ENCODE measurements at regions not wholly inside any gene's neighbourhood (a gene's known extent, or its start where the extent isn't known, plus 50 kb on each side); places are given as distances from the start of the nearest gene placed in this dataset.

DNA sequence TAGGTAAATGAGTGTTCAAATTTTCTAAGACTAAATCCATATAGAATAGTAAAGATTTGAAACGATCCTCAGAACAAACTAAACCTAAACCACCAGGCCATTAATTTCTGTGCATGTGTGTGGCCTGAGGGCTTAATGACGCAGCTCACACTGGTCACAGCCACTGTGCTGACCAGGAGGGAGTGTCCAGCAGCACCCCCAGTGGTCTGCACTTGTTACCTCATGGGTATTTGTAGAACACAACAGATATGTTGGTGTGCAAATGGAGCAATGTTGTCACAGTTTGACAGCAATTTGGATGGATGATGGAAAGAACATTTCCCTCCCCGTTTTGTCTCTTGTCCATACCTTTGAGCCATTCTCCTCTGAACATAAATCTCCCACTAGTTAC is 122.4 kb upstream of the EXOC2 start:
- TF ChIP-seq, protein P1, sequence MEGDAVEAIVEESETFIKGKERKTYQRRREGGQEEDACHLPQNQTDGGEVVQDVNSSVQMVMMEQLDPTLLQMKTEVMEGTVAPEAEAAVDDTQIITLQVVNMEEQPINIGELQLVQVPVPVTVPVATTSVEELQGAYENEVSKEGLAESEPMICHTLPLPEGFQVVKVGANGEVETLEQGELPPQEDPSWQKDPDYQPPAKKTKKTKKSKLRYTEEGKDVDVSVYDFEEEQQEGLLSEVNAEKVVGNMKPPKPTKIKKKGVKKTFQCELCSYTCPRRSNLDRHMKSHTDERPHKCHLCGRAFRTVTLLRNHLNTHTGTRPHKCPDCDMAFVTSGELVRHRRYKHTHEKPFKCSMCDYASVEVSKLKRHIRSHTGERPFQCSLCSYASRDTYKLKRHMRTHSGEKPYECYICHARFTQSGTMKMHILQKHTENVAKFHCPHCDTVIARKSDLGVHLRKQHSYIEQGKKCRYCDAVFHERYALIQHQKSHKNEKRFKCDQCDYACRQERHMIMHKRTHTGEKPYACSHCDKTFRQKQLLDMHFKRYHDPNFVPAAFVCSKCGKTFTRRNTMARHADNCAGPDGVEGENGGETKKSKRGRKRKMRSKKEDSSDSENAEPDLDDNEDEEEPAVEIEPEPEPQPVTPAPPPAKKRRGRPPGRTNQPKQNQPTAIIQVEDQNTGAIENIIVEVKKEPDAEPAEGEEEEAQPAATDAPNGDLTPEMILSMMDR (IDR thresholded peaks at IDR 0.05; ENCODE audit: low read depth, low read length) = no peak
- no peak for TF ChIP-seq EZH2phosphoT487 (IDR thresholded peaks at IDR 0.05; ENCODE audit: low read depth)
